Astrocyte of the spinal cord (primary cell): ENCODE measurements at regions not wholly inside any gene's neighbourhood (a gene's known extent, or its start where the extent isn't known, plus 50 kb on each side); places are given as distances from the start of the nearest gene placed in this dataset.

Experiments used
- DNase-seq: peaks from one replicate; pipeline ENCODE4 v3.0.0; 2011; ENCODE audit warnings: low read depth, low spot score
- H3K4me3 ChIP-seq: 2 replicates; pipeline ENCODE4 v1.5.1; 2011; ENCODE audit warnings: low read depth, mild to moderate bottlenecking, low read length, moderate library complexity
- CTCF ChIP-seq: IDR thresholded peaks from 2 replicates; pipeline ENCODE4 v1.5.1; 2012; ENCODE audit warnings: low read depth, mild to moderate bottlenecking, low read length, inconsistent platforms
- in situ Hi-C: cut with HindIII; loops from 2 replicates; pipeline ENCODE4 v1.10.0; 2017; ENCODE audit warnings: low sequenced_read_pairs

GRCh38 chr5:56288873-56289601 is 55.9 kb upstream of the ANKRD55 start:
- in situ Hi-C loops, result no loop called here
- no peak overlapping the region for H3K4me3 ChIP-seq
- DNase-seq, result no peak
- no peak for TF ChIP-seq CTCF

GRCh38 chr5:56286015-56286884 is 53.1 kb upstream of the ANKRD55 start:
- no peak for TF ChIP-seq CTCF
- no peak for DNase-seq
- H3K4me3 ChIP-seq, result no peak overlapping the region
- in situ Hi-C loops, result no loop called here

- DNase-seq, result no peak
- no peak overlapping the region for H3K4me3 ChIP-seq
- TF ChIP-seq CTCF, result no peak
- in situ Hi-C loops, result no loop called here
Observed at GRCh38 chr5:56282951-56283350, 49.8 kb upstream of the ANKRD55 start.
